Fibroblast of lung (primary cell): ENCODE measurements at regions not wholly inside any gene's neighbourhood (a gene's known extent, or its start where the extent isn't known, plus 50 kb on each side); places are given as distances from the start of the nearest gene placed in this dataset.

Source experiments
- CTCF ChIP-seq, 2 donors: IDR thresholded peaks in 1 of 2; conservative IDR thresholded peaks in 1 of 2; 1 replicate in 1 of 2; 2 replicates in 1 of 2; pipeline ENCODE4 v1.5.1; 2011 to 2012; ENCODE audit warnings: low read length in 2 of 2, control low read depth in 1 of 2, inconsistent platforms in 1 of 2, low read depth in 1 of 2, mild to moderate bottlenecking in 1 of 2
- EZH2 ChIP-seq: IDR thresholded peaks from 2 replicates; pipeline ENCODE4 v1.5.1; 2012; ENCODE audit warnings: low read length, control low read depth, mild to moderate bottlenecking; ENCODE audit errors: missing control alignments

- no peak for TF ChIP-seq EZH2
- no peak for TF ChIP-seq CTCF (conservative IDR thresholded peaks at IDR 0.05 in 1 of 2, IDR thresholded peaks at IDR 0.05 in 1 of 2; ENCODE audit: low read depth in 1 of 2, low read length in 2 of 2)
These were observed 828.2 kb upstream of the FOXG1 start for GRCh38 chr14:27938392-27938791.
